SK-N-SH (cell line): ENCODE measurements at regions not wholly inside any gene's neighbourhood (a gene's known extent, or its start where the extent isn't known, plus 50 kb on each side); places are given as distances from the start of the nearest gene placed in this dataset.

ENCODE experiments used
- CTCF ChIA-PET: fragments of 300-600, 350-600 bp; formaldehyde crosslinking; extraction: SDS; loops from one replicate; lab custom pipeline; 2021; lab: Yijun Ruan, JAX
- POLR2A ChIA-PET: fragments of 350-600 bp; sonication (Branson Sonifier 250); formaldehyde crosslinking; extraction: SDS; loops from one replicate; lab custom pipeline; 2020; ENCODE audit warnings: antibody characterized with exemption, inconsistent platforms; lab: Yijun Ruan, JAX
- DNase-seq: peaks from one replicate; pipeline ENCODE4 v3.0.0; 2012
- H2AFZ ChIP-seq: fragments of 200-600 bp; sonication (generic); 2 replicates; pipeline ENCODE4 v1.8.1; 2016; ENCODE audit warnings: antibody characterized with exemption, mild to moderate bottlenecking, low read depth
- H3F3A ChIP-seq: fragments of 200-600 bp; sonication (generic); replicated peaks from 2 replicates; pipeline ENCODE3; 2016; ENCODE audit warnings: antibody characterized with exemption, mild to moderate bottlenecking; ENCODE audit not compliant: insufficient read depth
- H3K27ac ChIP-seq, 2 experiments: fragments of 200-500 bp in 1 of 2; fragments of 200-600 bp in 1 of 2; sonication (Bioruptor generic) in 1 of 2; sonication (generic), shearing (Covaris generic) in 1 of 2; 2 replicates each; pipeline versions ENCODE4 v1.5.1 to v1.6.1; 2014 to 2016; ENCODE audit warnings: low read depth in 2 of 2, inconsistent platforms in 1 of 2, low read length in 1 of 2, mild to moderate bottlenecking in 1 of 2, mixed read lengths in 1 of 2
- H3K27me3 ChIP-seq: fragments of 200-600 bp; sonication (generic), shearing (Covaris generic); 2 replicates; pipeline ENCODE4 v1.6.1; 2016; ENCODE audit warnings: mixed run types; ENCODE audit not compliant: insufficient read depth
- H3K36me3 ChIP-seq, 2 experiments: fragments of 200-500 bp in 1 of 2; fragments of 200-600 bp in 1 of 2; sonication (Bioruptor generic) in 1 of 2; sonication (generic) in 1 of 2; replicated peaks in 1 of 2; 2 replicates each; pipeline versions ENCODE3 to v1.5.1; 2014 to 2016; ENCODE audit warnings: low read length in 1 of 2, mild to moderate bottlenecking in 1 of 2; ENCODE audit not compliant: insufficient read depth in 2 of 2, control insufficient read depth in 1 of 2
- H3K4me1 ChIP-seq, 2 experiments: fragments of 200-500 bp in 1 of 2; fragments of 200-600 bp in 1 of 2; sonication (Bioruptor generic) in 1 of 2; sonication (generic), shearing (Covaris generic) in 1 of 2; 2 replicates each; pipeline versions ENCODE4 v1.5.1 to v1.6.1; 2014 to 2016; ENCODE audit warnings: low read depth in 1 of 2, low read length in 1 of 2, mixed run types in 1 of 2; ENCODE audit not compliant: insufficient read depth in 2 of 2, control insufficient read depth in 1 of 2
- H3K4me2 ChIP-seq: fragments of 200-600 bp; sonication (generic), shearing (Covaris generic); 2 replicates; pipeline ENCODE4 v1.6.1; 2017; ENCODE audit warnings: mixed run types
- H3K4me3 ChIP-seq, 2 experiments: fragments of 200-500 bp in 1 of 2; fragments of 200-600 bp in 1 of 2; sonication (Bioruptor generic) in 1 of 2; sonication (generic), shearing (Covaris generic) in 1 of 2; 2 replicates each; pipeline versions ENCODE4 v1.5.1 to v1.8.1; 2014 to 2016; ENCODE audit warnings: low read depth in 2 of 2, inconsistent platforms in 1 of 2, low read length in 1 of 2, mild to moderate bottlenecking in 1 of 2, mixed read lengths in 1 of 2, moderate library complexity in 1 of 2
- H3K79me2 ChIP-seq: fragments of 200-600 bp; sonication (generic); 2 replicates; pipeline ENCODE4 v1.8.1; 2017; ENCODE audit warnings: mild to moderate bottlenecking; ENCODE audit not compliant: insufficient read depth
- H3K9ac ChIP-seq: fragments of 200-600 bp; sonication (generic); 2 replicates; pipeline ENCODE4 v1.6.1; 2017; ENCODE audit warnings: mixed run types
- H3K9me2 ChIP-seq: fragments of 200-600 bp; sonication (generic); 2 replicates; pipeline ENCODE4 v1.6.1; 2017; ENCODE audit warnings: mixed run types
- H3K9me3 ChIP-seq: fragments of 200-600 bp; sonication (generic); 2 replicates; pipeline ENCODE4 v1.6.1; 2017; ENCODE audit warnings: mixed run types, mild to moderate bottlenecking, moderate library complexity
- H4K20me1 ChIP-seq: fragments of 200-600 bp; sonication (generic); 2 replicates; pipeline ENCODE4 v1.6.1; 2017; ENCODE audit warnings: mild to moderate bottlenecking, mixed run types; ENCODE audit not compliant: insufficient read depth
- CHD2 ChIP-seq: fragments of 150-350 bp; IDR thresholded peaks from 2 replicates; pipeline ENCODE4 v1.6.1; 2018; ENCODE audit warnings: low read length; ENCODE audit not compliant: partially characterized antibody
- ELF1 ChIP-seq: IDR thresholded peaks from 2 replicates; pipeline ENCODE4 v1.4.0; 2012
- EZH2phosphoT487 ChIP-seq: fragments of 200-600 bp; sonication (generic); IDR thresholded peaks from 2 replicates; pipeline ENCODE4 v1.6.1; 2017; ENCODE audit warnings: low read depth, mixed run types, mild to moderate bottlenecking, antibody characterized with exemption, moderate library complexity, borderline replicate concordance
- FOSL2 ChIP-seq: IDR thresholded peaks from 2 replicates; pipeline ENCODE4 v1.4.0; 2012; ENCODE audit warnings: low read depth, mild to moderate bottlenecking, moderate library complexity, borderline replicate concordance
- FOXJ3 ChIP-seq: sonication (generic); formaldehyde crosslinking; IDR thresholded peaks from 2 replicates; pipeline ENCODE4 v1.5.1; 2020; ENCODE audit warnings: mild to moderate bottlenecking, missing genetic modification reagents
- GATA2 ChIP-seq: sonication (generic); formaldehyde crosslinking; IDR thresholded peaks from 2 replicates; pipeline ENCODE4 v1.5.0; 2020; ENCODE audit warnings: mild to moderate bottlenecking, missing genetic modification reagents
- MXI1 ChIP-seq: IDR thresholded peaks from 2 replicates; pipeline ENCODE4 v1.6.1; 2012; ENCODE audit warnings: mild to moderate bottlenecking, low read depth, low read length, improper control_type of control experiment
- NFIC ChIP-seq: IDR thresholded peaks from 2 replicates; pipeline ENCODE4 v1.4.0; 2012; ENCODE audit warnings: borderline replicate concordance
- NRF1 ChIP-seq: IDR thresholded peaks from 2 replicates; pipeline ENCODE4 v1.6.1; 2012; ENCODE audit warnings: low read depth, mild to moderate bottlenecking, low read length
- POLR2AphosphoS5 ChIP-seq: IDR thresholded peaks from 2 replicates; pipeline ENCODE4 v1.6.1; 2012; ENCODE audit warnings: low read depth, low read length
- SIN3A ChIP-seq: IDR thresholded peaks from 2 replicates; pipeline ENCODE4 v1.6.1; 2012; ENCODE audit warnings: low read depth, mild to moderate bottlenecking, low read length, moderate library complexity, borderline replicate concordance
- TAF1 ChIP-seq: IDR thresholded peaks from 2 replicates; pipeline ENCODE4 v1.6.1; 2012; ENCODE audit warnings: low read depth, mild to moderate bottlenecking, low read length, moderate library complexity, borderline replicate concordance
- TCF12 ChIP-seq: IDR thresholded peaks from 2 replicates; pipeline ENCODE4 v1.4.0; 2012
- TEAD4 ChIP-seq: IDR thresholded peaks from 2 replicates; pipeline ENCODE4 v1.4.0; 2012; ENCODE audit warnings: mild to moderate bottlenecking, borderline replicate concordance; ENCODE audit not compliant: insufficient read depth
- YY1 ChIP-seq: IDR thresholded peaks from 2 replicates; pipeline ENCODE4 v1.4.0; 2012; ENCODE audit warnings: low read depth, mild to moderate bottlenecking
- WGBS: methylation state at CpG from one replicate; pipeline ENCODE4 v1.1.6; 2017; ENCODE audit warnings: low lambda C conversion rate; 5-methylcytosine and 5-hydroxymethylcytosine counted together
- TF ChIP-seq, protein P1 (sequence below): IDR thresholded peaks from 2 replicates; pipeline ENCODE4; 2012
- TF ChIP-seq, protein P2 (sequence below): IDR thresholded peaks from 2 replicates; pipeline ENCODE4 v1.4.0; 2012; ENCODE audit warnings: low read depth, borderline replicate concordance
- TF ChIP-seq, protein P3 (sequence below): fragments of 200-600 bp; sonication (generic); IDR thresholded peaks from 2 replicates; pipeline ENCODE4 v1.6.1; 2017; ENCODE audit warnings: antibody characterized with exemption, mild to moderate bottlenecking, moderate library complexity
- TF ChIP-seq, protein P4 (sequence below): fragments of 150-350 bp; IDR thresholded peaks from 2 replicates; pipeline ENCODE4 v1.6.1; 2016; ENCODE audit warnings: mild to moderate bottlenecking, low read depth, low read length

DNA sequence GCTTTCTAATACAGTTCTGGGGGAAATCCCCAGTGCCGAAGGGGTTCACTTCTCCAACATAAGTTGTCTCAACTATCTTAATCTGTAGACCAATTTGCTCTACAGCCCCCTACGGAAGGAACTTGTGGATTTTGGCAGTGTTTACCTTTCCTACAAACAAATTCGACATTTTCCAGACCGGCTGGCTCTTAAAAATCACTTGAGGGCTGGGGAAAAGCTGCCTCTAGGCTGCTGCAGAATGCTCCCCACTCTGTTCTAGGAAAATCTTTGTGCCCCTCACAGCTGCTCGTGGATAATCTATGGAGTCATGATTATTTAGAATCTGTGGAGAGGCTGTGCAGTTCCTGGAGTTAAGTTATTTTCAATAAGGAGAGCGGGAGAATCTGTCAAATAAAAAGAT, 474.6 kb upstream of the FZD8 start:
- POLR2A ChIA-PET = no interaction called here

More for the DNA sequence above, 474.6 kb upstream of the FZD8 start:
- no peaks in the 10 kb centered on the region for H3K9me3 ChIP-seq
- no peak for DNase-seq
- H3F3A ChIP-seq = no peaks in the 10 kb centered on the region
- TF ChIP-seq, protein P1, sequence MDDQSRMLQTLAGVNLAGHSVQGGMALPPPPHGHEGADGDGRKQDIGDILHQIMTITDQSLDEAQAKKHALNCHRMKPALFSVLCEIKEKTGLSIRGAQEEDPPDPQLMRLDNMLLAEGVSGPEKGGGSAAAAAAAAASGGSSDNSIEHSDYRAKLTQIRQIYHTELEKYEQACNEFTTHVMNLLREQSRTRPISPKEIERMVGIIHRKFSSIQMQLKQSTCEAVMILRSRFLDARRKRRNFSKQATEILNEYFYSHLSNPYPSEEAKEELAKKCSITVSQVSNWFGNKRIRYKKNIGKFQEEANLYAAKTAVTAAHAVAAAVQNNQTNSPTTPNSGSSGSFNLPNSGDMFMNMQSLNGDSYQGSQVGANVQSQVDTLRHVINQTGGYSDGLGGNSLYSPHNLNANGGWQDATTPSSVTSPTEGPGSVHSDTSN = no peak
- TF ChIP-seq, protein P2, sequence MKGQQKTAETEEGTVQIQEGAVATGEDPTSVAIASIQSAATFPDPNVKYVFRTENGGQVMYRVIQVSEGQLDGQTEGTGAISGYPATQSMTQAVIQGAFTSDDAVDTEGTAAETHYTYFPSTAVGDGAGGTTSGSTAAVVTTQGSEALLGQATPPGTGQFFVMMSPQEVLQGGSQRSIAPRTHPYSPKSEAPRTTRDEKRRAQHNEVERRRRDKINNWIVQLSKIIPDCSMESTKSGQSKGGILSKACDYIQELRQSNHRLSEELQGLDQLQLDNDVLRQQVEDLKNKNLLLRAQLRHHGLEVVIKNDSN = no peak
- TF ChIP-seq POLR2AphosphoS5 (no peak), CHD2 (no peak), NRF1 (no peak), SIN3A (no peak), NFIC (no peak), TEAD4 (no peak), FOXJ3 (no peak), ELF1 (no peak), EZH2phosphoT487 (no peak), FOSL2 (no peak), MXI1 (no peak), TCF12 (no peak), GATA2 (CRISPR knock-in tag) (no peak), YY1 (no peak), TAF1 (no peak)
- TF ChIP-seq, protein P3, sequence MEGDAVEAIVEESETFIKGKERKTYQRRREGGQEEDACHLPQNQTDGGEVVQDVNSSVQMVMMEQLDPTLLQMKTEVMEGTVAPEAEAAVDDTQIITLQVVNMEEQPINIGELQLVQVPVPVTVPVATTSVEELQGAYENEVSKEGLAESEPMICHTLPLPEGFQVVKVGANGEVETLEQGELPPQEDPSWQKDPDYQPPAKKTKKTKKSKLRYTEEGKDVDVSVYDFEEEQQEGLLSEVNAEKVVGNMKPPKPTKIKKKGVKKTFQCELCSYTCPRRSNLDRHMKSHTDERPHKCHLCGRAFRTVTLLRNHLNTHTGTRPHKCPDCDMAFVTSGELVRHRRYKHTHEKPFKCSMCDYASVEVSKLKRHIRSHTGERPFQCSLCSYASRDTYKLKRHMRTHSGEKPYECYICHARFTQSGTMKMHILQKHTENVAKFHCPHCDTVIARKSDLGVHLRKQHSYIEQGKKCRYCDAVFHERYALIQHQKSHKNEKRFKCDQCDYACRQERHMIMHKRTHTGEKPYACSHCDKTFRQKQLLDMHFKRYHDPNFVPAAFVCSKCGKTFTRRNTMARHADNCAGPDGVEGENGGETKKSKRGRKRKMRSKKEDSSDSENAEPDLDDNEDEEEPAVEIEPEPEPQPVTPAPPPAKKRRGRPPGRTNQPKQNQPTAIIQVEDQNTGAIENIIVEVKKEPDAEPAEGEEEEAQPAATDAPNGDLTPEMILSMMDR = no peak
- TF ChIP-seq, protein P4, sequence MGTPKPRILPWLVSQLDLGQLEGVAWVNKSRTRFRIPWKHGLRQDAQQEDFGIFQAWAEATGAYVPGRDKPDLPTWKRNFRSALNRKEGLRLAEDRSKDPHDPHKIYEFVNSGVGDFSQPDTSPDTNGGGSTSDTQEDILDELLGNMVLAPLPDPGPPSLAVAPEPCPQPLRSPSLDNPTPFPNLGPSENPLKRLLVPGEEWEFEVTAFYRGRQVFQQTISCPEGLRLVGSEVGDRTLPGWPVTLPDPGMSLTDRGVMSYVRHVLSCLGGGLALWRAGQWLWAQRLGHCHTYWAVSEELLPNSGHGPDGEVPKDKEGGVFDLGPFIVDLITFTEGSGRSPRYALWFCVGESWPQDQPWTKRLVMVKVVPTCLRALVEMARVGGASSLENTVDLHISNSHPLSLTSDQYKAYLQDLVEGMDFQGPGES = no peak
- H3K27ac ChIP-seq = no peak overlapping the region
- H3K36me3 ChIP-seq = no peaks in the 10 kb centered on the region
- H3K4me1 ChIP-seq = no peaks in the 10 kb centered on the region; a peak in 1 of 4 replicates
- WGBS = 65% methylated on average over 6 of the region's 6 CpGs
- H2AFZ ChIP-seq = peak overlapping the region; percentile 52; the same call in 1 of the 2 replicates
- CTCF ChIA-PET = no interaction called here
- H3K9ac ChIP-seq = no peak overlapping the region
- H3K4me3 ChIP-seq = no peak overlapping the region
- no peaks in the 10 kb centered on the region for H3K79me2 ChIP-seq
- no peaks in the 10 kb centered on the region for H3K9me2 ChIP-seq
- H4K20me1 ChIP-seq = no peaks in the 10 kb centered on the region
- H3K4me2 ChIP-seq = no peak overlapping the region
- H3K27me3 ChIP-seq = no peaks in the 10 kb centered on the region
